ENCODE measurements at regions not wholly inside any gene's neighbourhood (a gene's known extent, or its start where the extent isn't known, plus 50 kb on each side); places are given as distances from the start of the nearest gene placed in this dataset.

DNA sequence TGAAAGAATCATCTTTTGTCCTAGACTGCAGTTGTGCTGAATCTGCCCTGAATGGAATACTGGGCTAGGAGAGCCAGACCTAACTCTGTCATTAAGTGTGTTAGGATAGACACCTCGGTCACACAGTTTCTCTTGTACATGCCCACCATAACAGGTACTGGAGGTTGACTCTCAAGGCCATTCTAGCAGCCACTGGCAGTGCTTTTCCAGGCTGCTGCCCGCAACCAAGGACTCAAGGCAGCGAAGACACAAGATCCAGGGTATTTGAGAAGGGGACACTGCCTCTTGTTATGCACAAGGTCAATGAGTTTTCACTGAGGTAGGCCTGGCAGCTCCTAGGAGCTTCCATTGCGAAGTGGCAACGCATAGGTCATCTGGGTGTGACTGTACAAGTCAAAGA, 70.6 kb upstream of the ZNF746 start:
- Histone ChIP-seq H3K9me3 (ENCODE audit: severe bottlenecking) (peaks cover under 1% of the 10 kb centered on the region), H3K27me3 (ENCODE audit: insufficient read depth, poor library complexity, severe bottlenecking) (no peaks in the 10 kb centered on the region), H3K27ac (ENCODE audit: poor library complexity, severe bottlenecking) (no peak overlapping the region), H3K4me3 (ENCODE audit: severe bottlenecking) (no peak overlapping the region), H3K36me3 (ENCODE audit: low read depth) (peaks cover 15% of the 10 kb centered on the region), H3K4me1 (ENCODE audit: insufficient read depth, poor library complexity, severe bottlenecking) (no peaks in the 10 kb centered on the region)
- ATAC-seq (ENCODE audit: low read depth), result no peak
- DNase-seq (ENCODE audit: low spot score), result no peak
- TF ChIP-seq, protein P1, sequence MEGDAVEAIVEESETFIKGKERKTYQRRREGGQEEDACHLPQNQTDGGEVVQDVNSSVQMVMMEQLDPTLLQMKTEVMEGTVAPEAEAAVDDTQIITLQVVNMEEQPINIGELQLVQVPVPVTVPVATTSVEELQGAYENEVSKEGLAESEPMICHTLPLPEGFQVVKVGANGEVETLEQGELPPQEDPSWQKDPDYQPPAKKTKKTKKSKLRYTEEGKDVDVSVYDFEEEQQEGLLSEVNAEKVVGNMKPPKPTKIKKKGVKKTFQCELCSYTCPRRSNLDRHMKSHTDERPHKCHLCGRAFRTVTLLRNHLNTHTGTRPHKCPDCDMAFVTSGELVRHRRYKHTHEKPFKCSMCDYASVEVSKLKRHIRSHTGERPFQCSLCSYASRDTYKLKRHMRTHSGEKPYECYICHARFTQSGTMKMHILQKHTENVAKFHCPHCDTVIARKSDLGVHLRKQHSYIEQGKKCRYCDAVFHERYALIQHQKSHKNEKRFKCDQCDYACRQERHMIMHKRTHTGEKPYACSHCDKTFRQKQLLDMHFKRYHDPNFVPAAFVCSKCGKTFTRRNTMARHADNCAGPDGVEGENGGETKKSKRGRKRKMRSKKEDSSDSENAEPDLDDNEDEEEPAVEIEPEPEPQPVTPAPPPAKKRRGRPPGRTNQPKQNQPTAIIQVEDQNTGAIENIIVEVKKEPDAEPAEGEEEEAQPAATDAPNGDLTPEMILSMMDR (IDR thresholded peaks at IDR 0.05; ENCODE audit: poor library complexity, severe bottlenecking), result no peak

DNA sequence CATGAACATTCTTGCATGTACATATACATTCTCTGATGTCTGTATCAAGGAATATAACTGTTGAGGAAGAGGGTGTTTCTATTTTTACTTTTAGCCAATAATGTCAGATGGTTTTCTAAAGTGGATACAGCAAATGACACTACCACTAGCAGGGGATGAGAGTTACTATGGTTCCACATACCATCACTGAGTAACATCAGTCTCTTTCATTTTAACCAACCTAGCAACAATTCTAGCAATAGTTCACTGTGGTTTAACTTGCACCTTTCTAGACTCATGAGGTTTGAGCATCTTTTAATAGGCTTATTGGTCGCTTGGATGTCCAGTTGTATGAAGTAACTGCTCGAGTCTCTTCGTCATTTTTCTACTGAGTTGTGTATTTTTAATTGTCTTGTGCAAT, 68.5 kb upstream of the ZNF746 start:
- Histone ChIP-seq H3K4me3 (ENCODE audit: severe bottlenecking) (no peak overlapping the region), H3K4me1 (ENCODE audit: insufficient read depth, poor library complexity, severe bottlenecking) (no peaks in the 10 kb centered on the region), H3K27me3 (ENCODE audit: insufficient read depth, poor library complexity, severe bottlenecking) (no peaks in the 10 kb centered on the region), H3K36me3 (ENCODE audit: low read depth) (peaks cover 15% of the 10 kb centered on the region), H3K9me3 (ENCODE audit: severe bottlenecking) (no peaks in the 10 kb centered on the region), H3K27ac (ENCODE audit: poor library complexity, severe bottlenecking) (no peak overlapping the region)
- TF ChIP-seq, protein P1 (IDR thresholded peaks at IDR 0.05; ENCODE audit: poor library complexity, severe bottlenecking), result no peak
- ATAC-seq (ENCODE audit: low read depth), result no peak
- no peak for DNase-seq (ENCODE audit: low spot score)

DNA sequence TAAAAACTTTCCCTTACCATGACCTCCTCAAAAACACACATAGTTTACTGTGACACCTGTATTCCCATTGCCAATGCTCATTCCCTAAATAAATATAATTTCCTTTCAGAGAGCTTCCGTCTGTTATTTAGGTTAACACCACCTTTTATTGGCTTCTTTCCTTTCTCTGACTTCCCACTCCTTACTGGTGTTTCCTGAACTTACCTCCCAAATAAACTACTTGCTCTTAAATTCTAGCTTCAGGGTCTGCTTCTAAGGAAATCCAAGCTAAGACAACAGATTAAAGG, 67.4 kb upstream of the ZNF746 start:
- Histone ChIP-seq H3K27ac (ENCODE audit: poor library complexity, severe bottlenecking) (no peak overlapping the region), H3K36me3 (ENCODE audit: low read depth) (peaks cover 15% of the 10 kb centered on the region), H3K9me3 (ENCODE audit: severe bottlenecking) (no peaks in the 10 kb centered on the region), H3K27me3 (ENCODE audit: insufficient read depth, poor library complexity, severe bottlenecking) (no peaks in the 10 kb centered on the region), H3K4me1 (ENCODE audit: insufficient read depth, poor library complexity, severe bottlenecking) (no peaks in the 10 kb centered on the region), H3K4me3 (ENCODE audit: severe bottlenecking) (no peak overlapping the region)
- TF ChIP-seq, protein P1 (IDR thresholded peaks at IDR 0.05; ENCODE audit: poor library complexity, severe bottlenecking), result no peak
- DNase-seq (ENCODE audit: low spot score), result no peak
- no peak for ATAC-seq (ENCODE audit: low read depth)

DNA sequence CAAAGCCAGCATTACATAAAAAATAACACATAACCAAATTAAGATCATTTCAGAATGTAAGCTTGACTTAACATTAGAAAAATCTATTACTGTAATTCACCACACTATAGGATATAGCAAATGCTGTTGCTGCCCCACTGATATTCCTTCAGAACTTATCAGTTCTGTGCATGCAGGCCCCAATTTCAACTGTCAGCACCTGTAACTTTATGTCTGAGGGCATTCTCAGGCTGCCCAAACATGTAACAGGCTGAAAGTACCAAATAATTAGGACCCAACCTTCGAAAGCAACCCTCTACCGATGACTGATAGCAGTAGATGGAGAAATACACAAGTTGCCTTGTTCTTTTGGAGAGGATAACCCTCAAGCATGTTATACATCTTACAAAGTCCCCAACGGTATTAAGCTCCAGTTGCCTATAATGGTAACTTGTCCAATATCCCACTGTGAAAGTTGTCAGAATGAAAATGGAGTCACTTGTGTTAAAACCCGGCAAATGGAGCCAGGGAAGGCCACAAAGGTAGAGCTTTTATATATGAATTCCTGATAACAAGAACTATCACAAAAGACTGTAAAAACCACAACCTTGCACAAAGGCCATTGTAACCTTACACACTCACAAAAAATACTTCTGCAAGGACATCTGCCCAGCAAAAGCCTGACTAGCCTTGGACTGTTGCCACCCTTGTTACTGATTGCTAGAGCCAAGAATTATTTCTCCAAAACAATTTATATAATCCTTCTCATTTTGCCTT, 66.9 kb upstream of the ZNF746 start:
- no peak for DNase-seq (ENCODE audit: low spot score)
- H3K9me3 ChIP-seq (ENCODE audit: severe bottlenecking), result no peaks in the 10 kb centered on the region
- H3K36me3 ChIP-seq (ENCODE audit: low read depth), result peaks cover 15% of the 10 kb centered on the region
- TF ChIP-seq, protein P1 (IDR thresholded peaks at IDR 0.05; ENCODE audit: poor library complexity, severe bottlenecking), result no peak
- ATAC-seq (ENCODE audit: low read depth), result no peak
- no peak overlapping the region for H3K27ac ChIP-seq (ENCODE audit: poor library complexity, severe bottlenecking)
- no peaks in the 10 kb centered on the region for H3K27me3 ChIP-seq (ENCODE audit: insufficient read depth, poor library complexity, severe bottlenecking)
- H3K4me1 ChIP-seq (ENCODE audit: insufficient read depth, poor library complexity, severe bottlenecking), result no peaks in the 10 kb centered on the region
- H3K4me3 ChIP-seq (ENCODE audit: severe bottlenecking), result no peak overlapping the region

DNA sequence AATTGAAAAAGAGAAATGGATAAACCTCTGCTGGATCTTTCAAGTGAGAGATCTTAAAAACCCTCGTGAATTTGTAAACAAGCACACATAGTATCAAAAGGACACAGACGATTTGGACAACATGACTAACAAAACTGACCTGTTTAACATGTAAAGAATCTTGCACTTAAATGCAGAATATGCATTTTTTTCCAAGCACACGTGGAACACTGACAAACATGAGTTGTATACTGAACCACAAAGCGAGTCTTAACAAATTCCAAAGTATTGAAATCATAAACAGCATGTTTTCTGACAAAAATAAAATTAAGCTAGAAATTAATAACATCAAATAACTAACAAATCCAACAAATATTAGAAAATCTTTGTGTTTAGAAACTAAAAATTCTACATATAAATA, 65.0 kb upstream of the ZNF746 start:
- DNase-seq (ENCODE audit: low spot score) (no peak), ATAC-seq (ENCODE audit: low read depth) (no peak)
- H3K9me3 ChIP-seq (ENCODE audit: severe bottlenecking), result no peaks in the 10 kb centered on the region
- H3K27ac ChIP-seq (ENCODE audit: poor library complexity, severe bottlenecking), result no peak overlapping the region
- H3K4me3 ChIP-seq (ENCODE audit: severe bottlenecking), result no peak overlapping the region
- TF ChIP-seq, protein P1 (IDR thresholded peaks at IDR 0.05; ENCODE audit: poor library complexity, severe bottlenecking), result no peak
- no peaks in the 10 kb centered on the region for H3K27me3 ChIP-seq (ENCODE audit: insufficient read depth, poor library complexity, severe bottlenecking)
- H3K4me1 ChIP-seq (ENCODE audit: insufficient read depth, poor library complexity, severe bottlenecking), result no peaks in the 10 kb centered on the region
- H3K36me3 ChIP-seq (ENCODE audit: low read depth), result peaks cover 18% of the 10 kb centered on the region

All from RWPE2 (cell line).